ENCODE measurements at regions not wholly inside any gene's neighbourhood (a gene's known extent, or its start where the extent isn't known, plus 50 kb on each side); places are given as distances from the start of the nearest gene placed in this dataset.
"Not testable (repeated sequence)": the region's sequence is repeated elsewhere in the genome, so short reads cannot be mapped to it uniquely, and the experiment has no call there.

DNA sequence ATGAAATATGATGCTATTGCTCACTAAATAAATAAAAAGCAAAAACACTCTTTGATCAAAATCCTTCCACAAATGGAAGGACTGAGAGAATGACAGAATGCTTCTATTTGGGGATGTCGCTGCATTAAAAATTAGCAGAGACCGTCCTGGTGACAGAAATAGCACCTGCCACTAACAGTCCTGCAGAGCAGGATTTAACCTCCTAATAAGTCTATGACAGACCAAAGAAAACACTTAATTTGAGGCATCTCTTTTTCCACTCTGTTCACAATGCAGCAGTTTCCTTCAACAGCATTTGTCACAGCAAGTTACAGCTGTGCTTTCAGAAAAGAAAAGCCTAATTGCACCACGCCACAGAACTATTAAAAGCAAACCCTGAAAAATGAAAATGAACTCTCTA is 140.6 kb upstream of the BEND6 start:
- intact Hi-C loops (cut with micrococcal nuclease), result no loop called here
- H3K9me3 Mint-ChIP-seq (ENCODE audit: unreplicated experiment), result no peaks in the 10 kb centered on the region
- H3K4me1 Mint-ChIP-seq (ENCODE audit: insufficient read depth, unreplicated experiment), result peaks cover 5% of the 10 kb centered on the region
- H3K4me3 Mint-ChIP-seq (ENCODE audit: unreplicated experiment), result no peak overlapping the region
- no peaks in the 10 kb centered on the region for H3K36me3 Mint-ChIP-seq (ENCODE audit: insufficient read depth, unreplicated experiment)
- TF ChIP-seq, protein P1, sequence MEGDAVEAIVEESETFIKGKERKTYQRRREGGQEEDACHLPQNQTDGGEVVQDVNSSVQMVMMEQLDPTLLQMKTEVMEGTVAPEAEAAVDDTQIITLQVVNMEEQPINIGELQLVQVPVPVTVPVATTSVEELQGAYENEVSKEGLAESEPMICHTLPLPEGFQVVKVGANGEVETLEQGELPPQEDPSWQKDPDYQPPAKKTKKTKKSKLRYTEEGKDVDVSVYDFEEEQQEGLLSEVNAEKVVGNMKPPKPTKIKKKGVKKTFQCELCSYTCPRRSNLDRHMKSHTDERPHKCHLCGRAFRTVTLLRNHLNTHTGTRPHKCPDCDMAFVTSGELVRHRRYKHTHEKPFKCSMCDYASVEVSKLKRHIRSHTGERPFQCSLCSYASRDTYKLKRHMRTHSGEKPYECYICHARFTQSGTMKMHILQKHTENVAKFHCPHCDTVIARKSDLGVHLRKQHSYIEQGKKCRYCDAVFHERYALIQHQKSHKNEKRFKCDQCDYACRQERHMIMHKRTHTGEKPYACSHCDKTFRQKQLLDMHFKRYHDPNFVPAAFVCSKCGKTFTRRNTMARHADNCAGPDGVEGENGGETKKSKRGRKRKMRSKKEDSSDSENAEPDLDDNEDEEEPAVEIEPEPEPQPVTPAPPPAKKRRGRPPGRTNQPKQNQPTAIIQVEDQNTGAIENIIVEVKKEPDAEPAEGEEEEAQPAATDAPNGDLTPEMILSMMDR (IDR thresholded peaks at IDR 0.05; ENCODE audit: unreplicated experiment), result no peak
- H3K27ac Mint-ChIP-seq (ENCODE audit: low read depth, unreplicated experiment), result no peak overlapping the region
- no peak for DNase-seq (ENCODE audit: unreplicated experiment)
- BruUV-seq (replicated peaks), result no TSS peak
- ChIA-PET POLR2A (interaction anchor here (1.8 kb wide), 1 partner anchor 28 kb away, joined by 5 read pairs; no protein-coding TSS in a partner anchor), CTCF (no interaction called here)
- no peaks in the 10 kb centered on the region for H3K27me3 Mint-ChIP-seq (ENCODE audit: insufficient read depth, unreplicated experiment)

GRCh38 chr6:56812851-56813250 is 142.1 kb upstream of the BEND6 start:
- DNase-seq (ENCODE audit: unreplicated experiment); intact Hi-C loops (cut with micrococcal nuclease); H3K4me3 Mint-ChIP-seq (ENCODE audit: unreplicated experiment); H3K9me3 Mint-ChIP-seq (ENCODE audit: unreplicated experiment); BruUV-seq (replicated peaks); H3K27me3 Mint-ChIP-seq (ENCODE audit: insufficient read depth, unreplicated experiment); H3K36me3 Mint-ChIP-seq (ENCODE audit: insufficient read depth, unreplicated experiment); H3K27ac Mint-ChIP-seq (ENCODE audit: low read depth, unreplicated experiment); POLR2A ChIA-PET: not testable (repeated sequence)
- H3K4me1 Mint-ChIP-seq (ENCODE audit: insufficient read depth, unreplicated experiment), result peaks cover 11% of the 10 kb centered on the region
- CTCF ChIA-PET, result interaction anchor here (1.6 kb wide), 1 partner anchor 39 kb away, joined by 6 read pairs; no protein-coding TSS in a partner anchor

DNA sequence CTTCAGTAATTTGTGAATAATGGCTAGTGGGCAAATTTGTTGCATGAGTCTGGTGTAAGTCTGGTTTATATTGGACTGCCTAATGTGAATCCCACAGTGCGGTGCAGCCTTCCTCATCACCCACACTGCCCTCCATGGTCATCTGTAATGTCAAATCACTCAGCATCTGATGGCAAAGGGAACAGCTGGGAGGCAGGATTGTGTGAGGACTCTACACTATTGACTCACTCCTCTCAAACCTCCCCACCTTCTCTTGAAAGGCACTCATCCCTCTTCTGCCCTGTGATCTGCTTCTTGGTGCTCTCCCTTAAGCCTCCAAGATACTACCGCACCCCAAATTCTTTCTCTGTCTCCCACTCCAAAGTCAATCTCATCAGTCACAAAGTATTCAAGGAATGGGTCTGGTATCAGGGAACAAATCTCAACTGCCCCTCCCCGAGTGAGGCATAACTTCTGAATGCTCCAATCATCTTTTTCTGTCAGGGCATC is 146.0 kb upstream of the BEND6 start:
- Mint-ChIP-seq H3K27me3 (ENCODE audit: insufficient read depth, unreplicated experiment) (no peaks in the 10 kb centered on the region), H3K27ac (ENCODE audit: low read depth, unreplicated experiment) (peak overlapping the region; percentile 44), H3K4me3 (ENCODE audit: unreplicated experiment) (no peak overlapping the region), H3K4me1 (ENCODE audit: insufficient read depth, unreplicated experiment) (peaks cover 18% of the 10 kb centered on the region), H3K36me3 (ENCODE audit: insufficient read depth, unreplicated experiment) (no peaks in the 10 kb centered on the region), H3K9me3 (ENCODE audit: unreplicated experiment) (no peaks in the 10 kb centered on the region)
- ChIA-PET POLR2A (interaction anchor here (0.7 to 2.4 kb wide), 3 partner anchors 32 to 52 kb away, joined by 3 to 13 read pairs (median 4); no protein-coding TSS in a partner anchor), CTCF (interaction anchor here (0.8 to 1.8 kb wide), 2 partner anchors 11 to 43 kb away, joined by 3 to 5 read pairs; no protein-coding TSS in a partner anchor)
- intact Hi-C loops (cut with micrococcal nuclease), result loop anchor here (5.0 kb wide), 1 partner anchor 33 kb away; no protein-coding TSS in a partner anchor
- BruUV-seq (replicated peaks), result no TSS peak
- TF ChIP-seq, protein P1 (IDR thresholded peaks at IDR 0.05; ENCODE audit: unreplicated experiment), result no peak
- peak; percentile 33 for DNase-seq (ENCODE audit: unreplicated experiment)

DNA sequence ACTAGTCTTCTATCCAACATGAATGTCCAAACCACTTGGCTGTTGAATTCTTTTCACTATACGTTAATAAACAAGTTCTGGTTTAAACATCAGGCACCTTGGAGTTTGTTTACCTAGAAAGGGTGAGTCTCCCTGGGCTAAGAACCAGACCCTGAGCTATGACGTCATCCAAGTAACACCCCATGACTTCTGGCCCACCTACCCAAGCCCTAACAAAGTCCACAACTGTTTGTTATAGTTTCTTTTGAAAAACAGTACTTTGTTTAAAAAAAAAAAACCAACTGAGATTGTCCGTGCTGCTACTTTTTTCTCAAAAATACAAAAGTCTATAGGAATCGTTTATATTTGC is 146.9 kb upstream of the BEND6 start:
- no TSS peak for BruUV-seq (replicated peaks)
- ChIA-PET CTCF (interaction anchor here (0.8 to 1.8 kb wide), 3 partner anchors 10 to 43 kb away, joined by 3 to 5 read pairs (median 4); no protein-coding TSS in a partner anchor), POLR2A (interaction anchor here (0.6 to 2.4 kb wide), 7 partner anchors 11 to 51 kb away, joined by 3 to 13 read pairs (median 3); no protein-coding TSS in a partner anchor)
- no peak for DNase-seq (ENCODE audit: unreplicated experiment)
- Mint-ChIP-seq H3K36me3 (ENCODE audit: insufficient read depth, unreplicated experiment) (no peaks in the 10 kb centered on the region), H3K27me3 (ENCODE audit: insufficient read depth, unreplicated experiment) (no peaks in the 10 kb centered on the region), H3K4me3 (ENCODE audit: unreplicated experiment) (no peak overlapping the region), H3K4me1 (ENCODE audit: insufficient read depth, unreplicated experiment) (peaks cover 25% of the 10 kb centered on the region), H3K27ac (ENCODE audit: low read depth, unreplicated experiment) (peak overlapping the region; percentile 57), H3K9me3 (ENCODE audit: unreplicated experiment) (no peaks in the 10 kb centered on the region)
- TF ChIP-seq, protein P1 (IDR thresholded peaks at IDR 0.05; ENCODE audit: unreplicated experiment), result no peak
- intact Hi-C loops (cut with micrococcal nuclease), result loop anchor here (5.0 kb wide), 1 partner anchor 34 kb away; no protein-coding TSS in a partner anchor

All from MCF 10A (cell line).